ENCODE measurements at regions not wholly inside any gene's neighbourhood (a gene's known extent, or its start where the extent isn't known, plus 50 kb on each side); places are given as distances from the start of the nearest gene placed in this dataset.

DNA sequence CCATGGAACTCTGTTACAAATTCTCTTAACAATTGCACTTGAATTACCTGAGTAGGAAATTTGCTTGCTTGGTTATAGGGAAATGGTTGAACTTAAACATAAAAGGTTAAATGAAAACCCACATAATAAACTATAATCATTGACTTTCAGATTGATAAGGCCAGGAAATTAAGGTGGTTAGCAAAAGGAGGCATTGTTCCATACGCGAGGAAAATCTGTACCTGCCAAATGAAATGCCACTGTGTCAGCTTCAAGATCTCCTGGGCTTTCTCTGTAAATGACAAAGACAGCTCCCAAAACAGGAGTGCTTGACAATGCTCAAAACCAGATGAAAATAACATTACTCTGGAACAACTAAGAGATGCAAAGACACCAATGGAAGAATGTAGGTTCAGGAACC, 125.5 kb upstream of the KLF3 start:
- DNase-seq (ENCODE audit: low spot score): no peak

DNA sequence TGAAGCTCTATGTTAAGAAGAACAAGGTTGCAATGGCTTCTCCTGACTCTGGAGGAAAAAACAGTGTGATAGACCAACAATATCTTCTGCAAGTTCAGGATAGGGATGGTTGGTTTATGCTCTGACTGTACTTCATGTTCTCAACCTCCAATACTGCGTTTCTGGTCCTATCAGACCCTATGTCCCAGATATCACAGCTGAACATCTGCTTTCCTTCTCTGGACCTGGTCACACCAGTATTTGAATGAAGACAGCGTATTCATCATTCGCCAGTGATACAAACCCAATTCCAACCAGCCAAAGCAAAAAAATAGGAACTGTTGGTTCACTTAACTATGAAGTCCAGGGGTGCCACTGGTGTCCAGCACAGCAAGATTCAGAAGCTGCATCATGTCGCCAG, 124.5 kb upstream of the KLF3 start:
- no peak for DNase-seq (ENCODE audit: low spot score)

DNA sequence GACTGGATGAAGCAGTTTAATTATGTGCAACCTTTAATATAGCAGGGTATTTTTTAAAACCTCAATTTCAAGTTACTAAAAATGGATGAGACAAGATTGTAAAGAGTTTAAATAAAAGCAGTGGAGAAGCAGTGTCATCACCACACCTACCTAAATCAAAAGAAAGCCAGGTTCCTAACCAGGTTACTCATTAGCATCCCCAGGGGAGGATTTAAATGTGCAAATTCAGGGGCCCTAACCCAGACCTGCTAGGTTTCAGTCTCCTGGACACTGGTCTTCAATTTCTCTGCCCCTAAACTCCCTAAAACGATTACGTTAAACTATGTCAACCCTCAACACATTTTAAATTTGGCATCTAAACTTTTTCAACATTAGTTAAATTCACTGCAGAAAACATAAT, 116.9 kb upstream of the KLF3 start:
- no peak for DNase-seq (ENCODE audit: low spot score)

DNA sequence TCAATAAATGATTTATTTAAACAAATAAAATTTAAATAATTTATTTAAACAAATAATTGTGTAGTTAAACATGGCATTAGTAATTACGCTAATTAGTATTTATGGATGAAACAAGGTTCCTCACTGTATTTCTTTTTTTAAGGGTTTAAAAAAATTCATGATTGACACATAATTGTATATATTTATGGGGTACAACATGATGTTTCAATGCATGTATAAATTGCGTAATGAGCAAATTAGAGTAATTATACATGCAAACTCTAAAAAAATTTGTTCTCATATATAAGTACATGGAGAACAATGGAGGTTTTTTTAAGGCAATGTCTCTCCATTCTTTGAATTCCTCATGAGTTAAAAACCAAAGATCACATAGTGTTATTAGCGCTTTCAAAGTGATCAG, 115.7 kb upstream of the KLF3 start:
- DNase-seq (ENCODE audit: low spot score): no peak

DNA sequence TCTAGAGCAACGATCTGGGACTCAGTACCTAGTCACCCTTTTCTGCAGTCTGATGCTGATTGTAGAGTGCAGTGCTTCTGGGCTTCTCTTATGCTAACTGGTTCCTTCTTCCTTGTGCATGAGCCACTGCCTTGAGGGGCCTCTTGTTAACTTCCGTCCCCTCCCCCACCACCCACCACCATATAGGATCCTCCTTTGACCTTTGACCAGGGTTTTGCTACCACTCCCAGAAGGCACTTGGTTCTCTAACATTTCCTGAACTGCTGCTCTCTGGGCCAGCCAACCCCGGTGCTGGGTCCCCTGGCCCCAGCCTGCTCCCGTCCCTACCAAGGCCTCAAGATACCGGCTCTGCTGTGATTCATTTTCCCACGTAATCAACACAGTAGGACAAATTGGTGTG, 104.6 kb upstream of the KLF3 start:
- DNase-seq (ENCODE audit: low spot score): no peak

DNA sequence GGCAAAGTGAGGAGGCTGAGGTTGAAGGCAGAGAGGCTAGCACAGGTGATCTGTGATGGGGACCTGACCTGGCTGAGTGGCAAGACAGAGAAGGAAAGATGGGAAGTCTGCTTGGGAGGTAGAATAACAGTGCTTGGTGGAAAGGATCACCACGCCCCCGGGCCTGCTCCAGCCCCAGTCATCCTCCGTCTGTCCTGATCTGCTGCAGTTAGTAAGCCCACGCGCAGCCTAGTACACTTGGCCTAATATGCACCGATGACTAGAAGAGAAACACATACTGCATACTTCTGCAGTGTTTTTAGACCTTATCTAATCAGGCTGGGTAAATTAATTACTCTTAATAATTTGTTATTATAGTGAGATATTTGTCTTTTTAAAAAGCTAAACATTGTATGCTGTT, 103.7 kb upstream of the KLF3 start:
- DNase-seq (ENCODE audit: low spot score): no peak

DNA sequence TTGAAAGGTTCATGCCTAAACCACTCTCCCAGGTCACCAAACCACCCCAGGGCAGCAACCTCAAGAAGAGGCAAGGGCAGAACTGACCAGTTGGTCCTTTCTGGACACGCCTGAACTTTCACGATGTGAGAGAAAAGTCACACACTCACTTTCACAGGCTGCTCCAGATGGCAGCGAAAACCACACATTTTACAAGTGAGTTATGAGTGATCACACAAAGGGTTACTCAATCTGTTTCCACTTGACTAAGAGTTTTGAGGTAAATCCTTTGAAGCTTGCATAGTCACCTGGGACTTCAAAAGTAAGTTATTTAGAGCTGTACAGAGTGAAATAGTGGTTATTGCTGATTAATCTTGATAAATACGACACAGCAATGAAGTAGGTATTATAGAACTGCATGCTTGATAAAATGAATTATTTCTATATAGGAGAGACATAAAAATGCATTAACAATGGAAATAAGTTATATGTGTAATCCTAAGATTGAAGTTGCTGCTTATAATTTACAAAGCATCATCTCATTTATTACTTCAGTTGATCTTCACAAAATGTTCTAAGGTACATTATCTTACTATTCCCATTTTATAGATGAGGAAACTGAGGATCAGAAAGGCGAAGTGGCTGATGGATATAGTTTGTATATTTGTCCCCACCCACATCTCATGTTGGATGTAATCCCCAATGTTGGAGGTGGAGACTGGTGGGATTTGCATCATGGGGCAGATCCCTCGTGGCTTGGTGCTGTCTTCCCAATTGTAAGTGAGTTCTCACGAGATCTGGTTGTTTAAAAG, 103.0 kb upstream of the KLF3 start:
- DNase-seq (ENCODE audit: low spot score): no peak

DNA sequence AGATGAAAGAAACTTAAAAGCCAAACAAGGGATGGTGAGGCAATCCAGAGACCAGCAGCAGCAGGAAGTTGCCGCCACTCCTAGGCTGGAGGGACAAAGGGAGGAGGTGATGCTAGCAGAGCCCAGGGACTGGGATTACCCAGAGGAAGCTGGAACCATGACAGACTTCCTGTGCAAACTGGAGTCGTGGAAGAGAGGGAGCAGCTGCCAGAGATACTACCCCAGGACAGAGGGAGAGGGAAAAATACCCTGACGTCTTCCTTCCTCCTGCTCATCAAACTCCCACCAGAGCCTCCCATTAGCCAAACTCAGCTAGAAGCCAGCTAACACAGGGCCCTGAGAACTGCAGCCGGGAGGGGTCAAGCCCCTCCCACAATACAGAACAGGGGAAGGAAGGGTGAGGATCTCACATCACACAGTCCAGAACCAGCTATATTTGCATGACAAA, 101.2 kb upstream of the KLF3 start:
- no peak for DNase-seq (ENCODE audit: low spot score)

DNA sequence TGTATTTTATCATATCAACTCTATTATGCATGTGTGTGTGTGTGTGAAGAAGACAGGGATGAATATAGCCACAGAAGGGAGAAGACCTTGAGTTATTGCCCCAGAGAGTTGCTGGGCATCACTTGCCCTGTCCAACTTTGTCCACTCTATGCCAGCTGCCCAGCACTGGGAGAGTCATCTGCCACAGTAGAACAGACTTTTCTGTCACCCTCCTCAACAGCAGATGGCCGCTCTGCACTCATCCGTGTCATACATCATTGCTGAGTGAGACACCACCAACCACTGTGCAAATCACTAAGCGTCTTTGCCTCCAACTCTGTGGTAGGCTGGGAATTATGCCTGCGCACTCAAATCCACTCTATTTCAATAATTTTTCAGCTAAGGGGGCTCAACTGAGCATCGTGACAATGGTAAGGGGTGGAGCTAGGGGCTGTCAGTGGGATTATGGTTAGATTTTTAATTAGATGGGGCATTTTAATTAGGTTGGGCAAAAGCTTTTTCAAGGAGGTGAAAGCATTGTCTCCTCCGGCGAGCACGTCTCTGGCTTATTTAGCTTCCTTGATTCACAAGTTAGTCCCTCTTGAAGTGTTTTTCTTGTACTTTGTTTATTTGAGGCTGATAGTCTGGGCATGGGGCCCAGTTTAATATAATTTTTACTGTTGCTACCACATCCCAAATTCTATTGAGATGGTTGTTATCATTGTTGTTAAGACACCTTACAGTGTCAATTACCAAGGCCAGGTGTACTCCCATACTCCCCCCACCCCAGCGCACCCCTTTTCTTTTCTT, 100.1 kb upstream of the KLF3 start:
- DNase-seq (ENCODE audit: low spot score): no peak

DNA sequence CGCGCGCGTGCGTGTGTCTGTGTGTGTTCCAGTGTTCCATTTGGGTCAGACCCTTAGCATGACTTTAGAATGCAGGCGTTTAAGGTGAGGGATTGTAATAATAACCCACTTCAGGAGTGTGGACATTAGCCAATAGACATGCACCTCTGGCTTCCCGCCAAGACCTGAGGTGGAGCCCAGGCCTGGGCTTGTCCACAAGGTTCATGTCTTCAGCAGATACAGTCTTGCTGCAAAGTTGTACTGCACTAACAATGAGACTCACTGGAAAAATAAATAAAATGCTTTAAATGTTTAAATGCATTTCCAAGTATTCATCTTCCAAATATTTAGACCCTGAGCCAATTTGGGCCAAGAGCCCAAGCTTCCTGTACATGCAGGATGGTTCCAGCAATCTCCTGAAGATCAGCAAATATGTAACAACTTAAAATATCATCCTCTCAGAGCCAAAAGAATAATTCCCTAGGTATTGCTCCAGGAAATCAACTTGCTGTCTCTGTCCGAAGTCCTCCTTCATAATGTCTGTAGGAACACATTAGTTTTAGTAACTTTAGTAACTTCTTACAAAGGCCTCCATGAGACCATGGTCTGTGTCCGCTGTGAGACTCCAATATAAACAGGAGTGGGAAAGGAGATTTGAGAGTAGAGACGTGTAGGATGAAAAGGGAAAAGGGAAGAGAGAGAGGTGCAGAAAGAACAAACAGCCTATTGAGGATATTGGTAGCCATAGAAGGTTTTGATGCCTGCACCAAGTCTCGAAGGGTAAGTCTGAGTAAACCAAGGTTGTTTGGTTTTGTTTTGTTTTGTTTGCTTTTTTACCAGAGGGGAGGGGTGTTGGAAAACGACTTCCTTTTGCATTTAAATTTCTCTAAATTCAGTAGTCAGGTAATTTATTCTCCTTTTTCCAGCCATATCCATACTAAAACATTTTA, 98.5 kb upstream of the KLF3 start:
- no peak for DNase-seq (ENCODE audit: low spot score)

DNA sequence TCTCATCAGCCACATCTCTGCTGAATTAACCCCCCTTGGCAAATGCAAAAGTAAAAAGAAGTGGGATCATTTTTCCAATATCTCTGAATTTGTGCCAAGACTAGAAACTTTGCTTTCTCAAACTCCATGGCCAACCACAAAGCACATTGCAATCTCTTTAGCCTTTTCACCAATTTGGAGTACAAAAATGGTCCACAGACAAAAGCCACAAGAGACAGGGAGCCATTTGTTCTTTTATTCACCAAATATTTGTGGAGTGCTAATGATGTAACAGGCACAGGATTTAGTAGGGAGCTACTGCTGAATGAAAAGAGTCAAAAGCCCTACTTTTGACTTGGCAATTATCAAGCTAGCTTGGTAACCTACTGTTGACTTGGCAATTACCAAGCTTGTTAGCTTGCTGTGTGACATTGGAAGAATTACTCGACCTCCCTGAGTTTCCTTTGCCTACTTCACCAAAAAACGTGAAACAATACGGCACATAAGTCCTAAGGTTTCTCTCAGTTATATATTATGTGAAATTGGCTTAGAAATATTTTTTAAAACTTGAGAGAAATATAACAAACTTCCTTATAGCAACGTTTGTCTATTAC, 97.1 kb upstream of the KLF3 start:
- no peak for DNase-seq (ENCODE audit: low spot score)

DNA sequence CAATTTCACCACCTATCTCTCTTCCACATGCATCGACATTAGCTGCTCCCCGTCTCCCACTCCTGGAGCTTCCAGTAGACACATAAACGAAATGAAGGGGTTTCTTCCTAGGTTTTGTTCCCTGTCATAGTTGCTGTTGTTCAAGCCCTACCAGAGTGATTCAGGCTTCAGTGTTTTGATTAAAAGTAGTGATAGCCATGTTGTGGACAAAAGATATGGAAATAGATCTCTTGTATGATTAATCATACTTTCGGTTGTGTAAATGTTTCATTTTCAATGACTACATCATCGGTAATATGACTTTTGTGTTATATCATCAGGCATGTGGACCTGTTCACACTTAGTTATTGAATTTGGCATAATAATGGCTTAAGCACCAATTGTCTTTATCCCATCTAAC, 96.5 kb upstream of the KLF3 start:
- no peak for DNase-seq (ENCODE audit: low spot score)

DNA sequence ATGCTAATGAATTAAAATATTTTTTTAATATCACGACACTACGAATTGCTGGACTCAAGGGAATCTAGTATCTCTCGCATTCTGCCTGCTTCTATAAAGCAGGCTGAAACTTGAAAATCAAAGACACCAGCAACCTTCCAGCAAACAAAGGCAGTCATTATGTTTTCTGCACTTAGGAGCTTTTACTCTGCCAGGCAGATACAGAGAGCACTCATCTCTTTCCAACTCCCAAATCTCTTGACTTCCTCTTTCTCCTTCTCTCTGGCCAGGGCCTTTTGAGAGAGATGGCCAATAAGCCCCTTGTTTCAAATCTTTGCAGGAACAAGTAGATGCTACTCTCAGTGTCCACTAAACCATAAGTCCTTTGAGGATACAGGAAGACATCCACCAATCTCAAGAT, 95.2 kb upstream of the KLF3 start:
- no peak for DNase-seq (ENCODE audit: low spot score)

DNA sequence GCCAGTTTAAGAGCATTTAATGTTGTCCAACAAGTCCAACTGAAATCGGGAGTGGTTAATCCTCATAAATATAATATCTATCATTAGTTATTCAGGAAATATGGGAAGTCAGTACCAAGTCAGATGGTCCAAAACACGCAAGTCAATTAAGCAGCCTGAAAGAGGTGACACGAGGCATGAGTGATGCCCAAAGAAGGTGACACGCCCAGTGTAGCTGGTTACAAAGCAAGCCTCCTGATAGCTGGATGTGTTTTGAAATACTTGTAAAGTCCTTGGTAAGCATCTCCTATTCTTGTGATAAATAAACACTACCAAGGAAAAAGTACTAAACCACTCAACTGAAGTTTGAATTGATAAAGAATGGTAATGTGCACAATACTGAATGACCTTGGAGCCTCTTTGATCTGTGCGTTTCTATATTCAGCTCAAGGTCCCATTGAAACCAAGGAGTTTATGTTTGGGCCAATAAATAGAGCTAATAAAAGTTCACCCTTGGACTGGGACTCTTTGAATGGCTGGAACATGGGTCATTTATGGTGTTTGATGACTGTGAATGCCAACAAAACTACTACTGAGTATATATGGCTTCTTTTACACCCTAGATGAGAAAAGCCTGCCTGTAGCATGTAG, 93.2 kb upstream of the KLF3 start:
- DNase-seq (ENCODE audit: low spot score): no peak

DNA sequence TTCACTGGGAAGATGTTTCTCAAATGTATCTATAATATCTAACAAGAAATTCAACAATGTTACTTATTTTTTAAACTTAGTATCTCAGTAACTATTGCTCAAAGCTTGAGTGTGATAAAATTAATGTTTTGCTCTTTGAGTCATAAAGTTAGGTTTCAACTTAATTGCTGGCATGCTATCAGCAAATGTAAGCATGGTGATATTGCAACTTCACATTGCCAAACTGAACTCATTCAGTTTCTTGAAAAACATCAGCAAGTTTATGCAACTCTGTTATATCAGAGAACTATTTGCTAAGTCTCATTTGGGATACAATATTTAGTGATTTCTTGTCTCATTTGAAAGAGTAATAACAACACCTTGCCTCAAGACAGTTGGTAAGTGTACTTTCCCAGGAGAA, 91.2 kb upstream of the KLF3 start:
- DNase-seq (ENCODE audit: low spot score): no peak

DNA sequence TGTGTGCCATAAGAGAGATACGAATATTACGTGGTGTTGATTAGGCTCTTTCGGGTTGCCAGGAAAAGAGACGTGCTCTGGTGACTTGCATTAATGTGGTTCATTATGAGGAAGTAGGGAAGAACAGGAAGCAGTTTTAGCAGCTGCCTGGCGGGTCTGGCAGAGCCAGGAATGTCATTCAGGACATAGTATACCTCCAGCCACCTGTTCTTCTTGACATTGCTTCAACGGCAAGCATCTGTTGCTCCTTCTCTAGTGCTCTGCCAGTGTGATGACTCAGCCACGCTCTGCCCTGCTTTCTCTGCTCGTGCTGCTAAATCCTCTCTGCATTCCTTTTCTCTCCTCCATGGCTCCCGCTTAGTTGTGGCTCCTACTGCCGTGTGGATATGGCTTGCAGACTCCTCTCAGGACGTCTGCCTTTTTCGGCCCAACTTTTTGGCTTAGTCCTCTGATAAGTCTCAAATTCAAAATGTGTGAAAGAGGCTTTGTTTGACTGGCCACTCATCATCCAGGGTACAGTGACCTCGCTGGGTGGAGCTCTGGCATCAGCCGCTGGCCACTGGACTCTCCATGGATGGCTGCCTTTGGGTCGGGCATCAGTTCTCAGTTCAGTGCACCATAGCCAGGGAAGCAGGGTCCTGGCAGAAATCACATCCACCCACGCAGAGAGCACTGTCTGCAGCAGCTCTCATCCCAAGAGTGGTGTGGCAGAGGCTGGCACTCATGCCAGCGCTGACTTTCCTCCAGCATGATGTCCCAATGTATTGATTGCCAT, 89.3 kb upstream of the KLF3 start:
- no peak for DNase-seq (ENCODE audit: low spot score)

DNA sequence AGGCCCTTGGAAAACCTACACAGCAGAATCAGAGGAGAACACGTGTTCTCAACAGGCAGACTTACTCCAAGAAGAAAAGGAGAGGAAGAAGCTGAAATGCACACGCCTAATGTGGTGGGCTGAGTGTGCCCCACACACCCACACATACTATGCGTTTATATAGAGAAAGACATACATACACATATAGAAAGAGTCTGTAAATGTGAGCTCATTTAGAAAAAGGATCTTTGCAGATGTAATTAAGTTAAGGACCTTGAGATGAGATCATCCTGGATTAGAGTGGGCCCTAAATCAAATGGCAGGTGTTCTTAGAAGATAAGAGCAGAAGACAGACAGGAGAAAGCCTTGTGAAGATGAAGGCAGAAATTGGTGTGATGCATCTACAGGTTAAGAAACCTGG, 87.2 kb upstream of the KLF3 start:
- no peak for DNase-seq (ENCODE audit: low spot score)

DNA sequence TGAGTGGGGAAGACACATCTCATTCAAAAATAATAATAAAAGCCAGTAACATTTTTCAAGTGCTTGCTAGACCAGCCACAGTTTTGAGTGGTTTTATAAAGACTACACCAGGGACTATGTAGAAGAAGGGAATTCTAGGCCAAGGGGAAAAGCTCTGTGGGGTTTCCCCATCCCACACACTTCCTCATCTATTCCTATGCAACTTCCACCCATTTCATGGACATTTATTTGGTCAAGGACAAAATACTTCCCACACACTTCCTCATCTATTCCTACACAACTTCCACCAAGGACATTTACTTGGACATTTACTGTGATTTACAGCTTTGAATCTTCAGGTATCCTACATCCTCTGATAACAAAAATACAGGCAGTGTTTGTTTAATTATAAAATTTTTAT, 86.5 kb upstream of the KLF3 start:
- DNase-seq (ENCODE audit: low spot score): no peak

DNA sequence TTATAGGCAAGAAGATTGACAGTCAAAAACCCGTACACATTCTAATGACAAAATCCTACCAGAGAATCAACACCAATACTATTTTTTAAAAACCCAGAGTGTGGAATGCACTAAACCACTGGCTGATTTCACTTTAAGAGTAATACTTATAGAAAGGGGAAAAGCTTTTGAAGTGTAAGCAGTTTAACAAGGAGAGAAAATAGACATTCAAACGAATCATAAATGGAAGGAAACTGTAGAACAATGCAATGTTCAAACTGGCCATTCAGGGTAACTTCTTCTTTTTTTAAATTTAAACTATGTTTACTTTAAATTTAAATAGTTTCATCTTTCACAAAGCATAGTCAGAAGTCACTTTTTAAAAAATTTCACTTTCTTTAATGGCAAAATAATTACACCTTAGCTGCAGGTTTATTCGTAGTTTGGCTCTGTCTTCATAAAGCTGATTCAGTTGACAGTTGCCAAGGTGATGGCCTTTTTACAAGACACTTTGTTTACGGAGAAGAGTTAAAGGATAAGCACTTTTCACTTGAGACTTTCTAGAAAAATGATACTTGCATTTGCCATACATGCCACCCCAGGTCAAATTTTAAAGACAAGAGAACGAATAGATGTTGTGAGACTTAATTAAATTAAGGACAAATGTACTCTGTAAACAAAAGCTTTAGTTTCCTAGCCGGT, 82.4 kb upstream of the KLF3 start:
- no peak for DNase-seq (ENCODE audit: low spot score)

DNA sequence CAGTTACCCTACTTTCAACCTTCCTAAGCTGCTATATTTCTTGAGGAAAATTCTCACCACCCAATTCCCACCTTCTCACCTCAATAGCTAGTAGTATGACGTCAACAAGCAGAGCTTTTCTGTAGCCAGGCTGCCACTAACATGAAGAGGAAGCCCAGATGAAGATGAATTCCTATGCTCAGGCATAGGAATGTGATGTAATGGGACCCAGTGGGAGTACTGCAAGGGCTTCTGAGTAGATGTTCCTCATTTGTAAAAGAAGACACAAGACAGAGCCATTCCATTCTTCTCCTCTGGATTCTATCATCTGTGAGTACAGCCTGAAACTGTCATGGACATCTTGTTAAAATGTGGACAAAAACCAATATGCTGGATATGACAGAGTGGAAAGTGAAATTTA, 81.6 kb upstream of the KLF3 start:
- no peak for DNase-seq (ENCODE audit: low spot score)
